ENCODE measurements at regions not wholly inside any gene's neighbourhood (a gene's known extent, or its start where the extent isn't known, plus 50 kb on each side); places are given as distances from the start of the nearest gene placed in this dataset.
"Not testable (repeated sequence)": the region's sequence is repeated elsewhere in the genome, so short reads cannot be mapped to it uniquely, and the experiment has no call there.

DNA sequence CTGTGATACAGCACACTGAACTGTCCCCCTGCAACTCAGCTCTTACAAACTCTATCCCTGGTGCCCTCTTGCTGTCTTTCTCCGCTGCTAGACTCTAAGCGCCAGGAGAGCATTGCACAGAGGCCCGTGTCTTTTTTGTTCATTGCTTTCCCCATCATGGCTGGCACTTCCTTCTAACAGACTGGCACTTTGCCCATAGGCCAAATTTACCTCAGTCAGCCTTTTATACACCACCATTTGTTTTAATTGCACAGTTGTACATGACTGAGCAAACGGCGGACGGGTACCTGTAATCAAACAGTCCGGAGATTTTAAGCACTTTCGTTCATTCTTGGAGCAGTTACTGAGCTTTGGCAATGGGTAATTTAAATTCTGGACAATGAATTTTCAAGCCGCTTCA lies 102.2 kb upstream of the CLINT1 start:
- Mint-ChIP-seq H3K4me1 (ENCODE audit: low read depth) (peaks cover 9% of the 10 kb centered on the region), H3K27me3 (no peaks in the 10 kb centered on the region), H3K4me3 (no peak overlapping the region), H3K27ac (no peak overlapping the region), H3K9me3 (no peaks in the 10 kb centered on the region), H3K36me3 (ENCODE audit: low read depth) (no peaks in the 10 kb centered on the region)
- intact Hi-C loops (cut with micrococcal nuclease): no loop called here

DNA sequence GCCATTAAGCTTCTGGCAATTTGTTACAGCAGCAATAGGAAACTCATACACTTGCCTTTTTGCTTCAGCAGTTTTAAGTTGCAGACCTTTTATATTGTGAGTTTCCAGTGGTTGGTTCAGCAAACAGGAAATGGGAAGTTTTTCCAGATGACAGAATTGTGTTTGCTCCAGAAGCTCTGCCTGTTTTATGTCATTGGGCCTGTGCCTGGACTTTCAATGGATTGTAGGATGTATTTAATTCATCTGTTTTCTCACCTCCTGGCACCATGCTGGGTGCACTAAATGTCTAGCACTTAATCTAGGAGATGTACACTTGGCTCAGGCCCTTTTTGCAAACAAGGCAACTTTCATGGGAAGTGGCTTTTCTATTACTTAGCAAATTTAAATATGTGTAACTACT lies 100.4 kb upstream of the CLINT1 start:
- Mint-ChIP-seq H3K9me3 (no peaks in the 10 kb centered on the region), H3K4me1 (ENCODE audit: low read depth) (peaks cover 9% of the 10 kb centered on the region), H3K27ac (no peak overlapping the region), H3K27me3 (peaks cover 2% of the 10 kb centered on the region), H3K36me3 (ENCODE audit: low read depth) (no peaks in the 10 kb centered on the region), H3K4me3 (no peak overlapping the region)
- intact Hi-C loops (cut with micrococcal nuclease): no loop called here

DNA sequence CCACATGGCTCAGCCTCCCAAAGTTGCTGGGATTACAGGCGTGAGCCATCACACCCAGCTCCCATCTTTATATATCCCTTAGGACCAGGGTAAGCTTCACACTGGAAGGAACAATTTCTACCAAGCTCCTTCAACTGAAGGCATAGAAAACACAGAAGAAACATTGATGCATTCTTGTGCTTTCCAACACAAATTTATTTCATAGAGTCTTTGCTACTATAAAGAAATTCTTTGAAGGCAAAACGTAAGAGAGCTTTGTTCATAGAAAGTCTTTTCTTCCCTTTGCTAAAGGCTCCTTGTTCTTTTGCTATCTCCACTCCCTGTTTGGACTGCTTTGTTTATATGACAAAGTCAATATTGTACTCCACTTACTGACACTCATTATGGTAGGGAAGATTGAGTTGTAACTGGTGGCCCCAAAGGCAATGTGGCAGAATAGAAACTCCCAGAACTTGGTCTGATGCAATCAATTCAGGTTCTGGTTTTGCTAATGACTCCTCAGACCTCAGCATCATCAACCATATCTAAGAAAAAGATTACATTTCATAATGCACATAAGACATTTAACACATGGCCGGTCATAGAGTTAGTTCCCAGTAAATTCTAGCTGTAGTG lies 97.4 kb upstream of the CLINT1 start:
- Mint-ChIP-seq H3K4me1 (ENCODE audit: low read depth) (peaks cover 9% of the 10 kb centered on the region), H3K27ac (no peak overlapping the region), H3K4me3 (no peak overlapping the region), H3K9me3 (no peaks in the 10 kb centered on the region), H3K36me3 (ENCODE audit: low read depth) (no peaks in the 10 kb centered on the region), H3K27me3 (peaks cover 2% of the 10 kb centered on the region)
- intact Hi-C loops (cut with micrococcal nuclease): no loop called here

DNA sequence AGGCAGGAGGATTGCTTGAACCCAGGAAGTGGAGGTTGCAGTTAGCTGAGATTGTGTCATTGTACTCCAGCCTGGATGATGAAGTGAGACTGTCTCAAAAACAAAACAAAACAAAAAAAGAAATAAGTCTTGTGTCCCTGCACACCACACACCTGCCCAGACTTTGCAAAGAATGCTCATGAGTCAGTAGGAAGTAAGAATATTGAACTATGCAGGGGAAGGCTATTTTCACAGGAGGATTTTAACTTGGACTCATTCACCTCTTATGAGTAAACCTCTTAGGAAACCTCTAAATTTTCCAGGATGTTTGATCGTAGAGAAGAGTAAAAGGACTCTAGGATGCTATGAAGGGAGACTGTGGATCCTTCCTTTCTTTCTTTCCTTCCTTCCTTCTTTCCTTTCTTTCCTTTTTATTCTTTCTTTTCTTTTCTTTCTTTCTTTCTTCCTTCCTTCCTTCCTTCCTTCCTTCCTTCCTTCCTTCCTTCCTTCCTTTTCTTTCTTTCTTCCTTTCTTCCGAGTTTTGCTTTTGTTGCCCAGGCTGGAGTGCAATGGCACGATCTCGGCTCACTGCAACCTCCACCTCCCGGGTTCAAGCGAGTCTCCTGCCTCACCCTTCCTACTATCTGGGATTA lies 96.7 kb upstream of the CLINT1 start:
- no peaks in the 10 kb centered on the region for H3K36me3 Mint-ChIP-seq (ENCODE audit: low read depth)
- peaks cover 2% of the 10 kb centered on the region for H3K27me3 Mint-ChIP-seq
- no peaks in the 10 kb centered on the region for H3K9me3 Mint-ChIP-seq
- intact Hi-C loops (cut with micrococcal nuclease): no loop called here
- H3K27ac Mint-ChIP-seq: no peak overlapping the region
- no peak overlapping the region for H3K4me3 Mint-ChIP-seq
- H3K4me1 Mint-ChIP-seq (ENCODE audit: low read depth): peaks cover 9% of the 10 kb centered on the region

DNA sequence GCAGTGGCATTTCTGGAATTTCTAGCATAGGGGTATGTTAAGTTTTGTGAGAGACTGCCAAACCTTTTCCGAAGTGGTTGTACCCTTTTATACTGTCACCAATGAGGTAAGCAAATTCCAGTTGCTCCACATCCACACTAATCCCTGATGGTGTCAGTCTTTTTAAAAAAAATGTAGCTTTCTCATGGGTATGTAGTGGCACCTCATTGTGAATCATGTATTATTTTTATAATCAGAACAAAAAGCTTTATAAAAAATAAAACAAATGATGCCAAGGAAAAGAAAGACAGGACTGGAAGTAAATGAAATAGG lies 93.4 kb upstream of the CLINT1 start:
- H3K9me3 Mint-ChIP-seq: no peaks in the 10 kb centered on the region
- intact Hi-C loops (cut with micrococcal nuclease): no loop called here
- no peaks in the 10 kb centered on the region for H3K36me3 Mint-ChIP-seq (ENCODE audit: low read depth)
- no peak overlapping the region for H3K27ac Mint-ChIP-seq
- peaks cover 17% of the 10 kb centered on the region for H3K4me1 Mint-ChIP-seq (ENCODE audit: low read depth)
- H3K4me3 Mint-ChIP-seq: no peak overlapping the region
- peaks cover 4% of the 10 kb centered on the region for H3K27me3 Mint-ChIP-seq

DNA sequence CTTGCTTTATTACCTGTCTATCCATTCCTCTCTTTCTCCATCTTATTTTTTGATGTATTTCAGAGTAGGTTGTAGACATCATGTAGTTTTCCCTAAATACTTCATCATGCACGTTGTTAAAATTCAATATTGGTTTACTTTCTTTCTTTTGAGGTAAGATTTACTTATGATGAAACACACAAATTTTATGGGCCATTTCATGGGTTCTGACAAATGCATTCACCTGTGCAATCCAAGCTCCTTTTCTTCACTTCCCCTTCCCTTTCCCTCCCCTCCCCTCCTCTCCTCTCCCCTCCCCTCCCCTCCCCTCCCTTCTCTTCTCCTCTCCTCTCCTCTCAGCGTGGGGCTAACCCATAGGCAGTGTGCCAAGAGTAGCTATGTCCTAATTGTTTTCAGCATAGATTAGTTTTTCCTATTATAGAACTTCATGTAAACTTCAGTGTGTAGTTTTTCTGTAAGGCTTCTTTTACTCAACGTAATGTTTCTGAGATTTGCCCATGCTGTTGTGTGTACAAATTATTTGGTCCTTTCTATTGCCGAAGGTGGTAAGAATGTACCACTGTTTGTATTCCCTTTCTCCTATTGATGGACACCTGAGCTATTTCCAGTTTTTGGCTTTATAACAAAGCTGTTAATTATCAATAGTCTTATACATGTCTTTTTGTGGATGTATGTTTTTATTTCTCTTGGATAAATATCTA lies 92.9 kb upstream of the CLINT1 start:
- Mint-ChIP-seq H3K27ac (no peak overlapping the region), H3K4me3 (no peak overlapping the region), H3K36me3 (ENCODE audit: low read depth) (no peaks in the 10 kb centered on the region), H3K4me1 (ENCODE audit: low read depth) (peaks cover 12% of the 10 kb centered on the region), H3K9me3 (no peaks in the 10 kb centered on the region), H3K27me3 (peaks cover 4% of the 10 kb centered on the region)
- intact Hi-C loops (cut with micrococcal nuclease): no loop called here

DNA sequence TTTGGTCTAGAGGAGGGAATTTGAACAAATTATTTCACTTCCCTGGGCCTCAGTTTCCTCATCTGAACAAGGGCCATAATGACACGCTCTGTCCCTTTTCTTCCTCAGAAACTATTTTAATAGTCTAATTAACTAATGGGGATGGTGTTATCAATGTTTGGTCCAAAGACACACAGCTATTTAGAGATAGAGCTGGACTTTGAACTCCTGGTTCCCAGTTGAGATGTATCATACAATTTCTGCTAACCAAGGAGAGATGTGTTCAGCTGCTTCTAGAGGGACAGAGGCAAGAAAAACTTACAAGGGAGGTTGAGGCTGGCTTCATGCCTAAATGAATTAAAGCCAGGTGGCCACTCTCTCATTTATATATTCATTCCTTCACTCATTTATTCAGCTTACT lies 90.6 kb upstream of the CLINT1 start:
- no peaks in the 10 kb centered on the region for H3K9me3 Mint-ChIP-seq
- intact Hi-C loops (cut with micrococcal nuclease): loop anchor here (2.0 kb wide), 1 partner anchor 95 kb away; no protein-coding TSS in a partner anchor

DNA sequence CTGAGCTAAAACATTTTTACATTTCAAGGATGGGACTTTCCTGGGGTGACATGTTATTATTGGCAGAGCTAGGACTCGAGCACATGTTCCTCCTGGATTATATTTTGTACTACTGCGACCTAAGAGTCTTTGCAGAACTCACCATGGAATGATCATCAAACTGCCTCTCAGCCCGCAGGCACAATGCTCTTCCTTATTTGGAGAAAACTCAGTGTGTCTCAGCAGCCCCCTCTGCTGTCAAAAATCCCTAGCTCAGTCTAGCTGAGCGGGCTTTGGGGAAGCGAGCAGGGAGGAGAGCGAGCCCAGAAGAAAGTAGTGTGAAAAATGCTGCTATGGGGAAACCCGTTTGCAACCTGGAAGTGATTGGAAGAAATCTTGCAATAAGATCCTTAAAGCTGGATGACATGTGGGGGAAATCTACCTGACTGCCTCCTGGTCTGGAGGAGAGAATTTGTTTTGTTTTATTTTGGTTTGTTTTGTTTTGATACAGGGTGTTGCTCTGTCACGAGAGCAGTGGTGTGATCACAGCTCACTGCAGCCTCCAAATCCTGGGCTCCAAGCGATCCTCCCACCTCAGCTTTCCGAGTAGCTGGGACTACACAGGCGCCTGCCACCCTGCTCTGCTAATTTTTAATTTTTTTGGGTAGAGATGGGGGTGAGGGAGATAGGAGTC lies 89.9 kb upstream of the CLINT1 start:
- Mint-ChIP-seq H3K4me3 (no peak overlapping the region), H3K27ac (no peak overlapping the region), H3K4me1 (ENCODE audit: low read depth) (peaks cover 7% of the 10 kb centered on the region), H3K36me3 (ENCODE audit: low read depth) (no peaks in the 10 kb centered on the region), H3K27me3 (peaks cover 2% of the 10 kb centered on the region), H3K9me3 (no peaks in the 10 kb centered on the region)
- intact Hi-C loops (cut with micrococcal nuclease): loop anchor here (1.0 to 2.0 kb wide), 2 partner anchors 94 to 133 kb away; no protein-coding TSS in a partner anchor

More for the DNA sequence above, 90.6 kb upstream of the CLINT1 start:
- Mint-ChIP-seq H3K27me3 (peaks cover 2% of the 10 kb centered on the region), H3K36me3 (ENCODE audit: low read depth) (no peaks in the 10 kb centered on the region), H3K27ac (no peak overlapping the region), H3K4me3 (no peak overlapping the region), H3K4me1 (ENCODE audit: low read depth) (peaks cover 7% of the 10 kb centered on the region)

DNA sequence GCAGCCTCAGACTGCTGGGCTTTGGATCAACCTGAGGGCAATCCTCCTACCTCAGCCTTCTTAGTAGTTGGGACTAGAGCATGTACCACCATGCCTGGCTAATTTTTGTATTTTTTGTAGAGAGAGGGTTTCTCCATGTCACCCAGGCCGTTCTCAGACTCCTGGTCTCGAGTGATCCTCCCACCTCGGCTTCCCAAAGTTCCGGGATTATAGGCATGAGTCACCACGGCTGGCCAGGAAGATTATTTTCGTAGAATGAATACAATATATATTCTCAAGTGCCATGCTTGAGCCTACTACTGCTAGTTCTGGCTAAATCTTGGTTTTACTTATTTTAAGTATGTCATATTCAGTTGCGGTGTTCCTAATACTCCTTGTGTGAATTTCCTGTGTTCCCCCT lies 88.2 kb upstream of the CLINT1 start:
- intact Hi-C loops (cut with micrococcal nuclease): no loop called here
- Mint-ChIP-seq H3K4me3 (no peak overlapping the region), H3K27ac (no peak overlapping the region)

DNA sequence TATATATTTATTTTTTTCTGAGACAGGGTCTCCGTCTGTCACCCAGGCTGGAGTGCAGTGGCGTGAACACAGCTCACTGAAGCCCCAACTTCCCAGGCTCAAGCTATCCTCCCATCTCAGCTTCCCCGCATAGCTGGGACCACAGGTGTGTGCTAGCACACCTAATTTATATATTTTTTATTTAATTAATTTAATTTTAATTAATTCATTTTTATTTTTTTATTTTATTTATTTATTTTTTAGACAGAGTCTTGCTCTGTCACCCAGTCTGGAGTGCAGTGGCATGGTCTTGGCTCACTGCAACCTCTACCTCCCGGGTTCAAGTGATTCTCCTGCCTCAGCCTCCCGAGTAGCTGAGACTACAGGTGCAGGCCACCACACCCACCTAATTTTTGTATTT lies 86.9 kb upstream of the CLINT1 start:
- intact Hi-C loops (cut with micrococcal nuclease); H3K4me3 Mint-ChIP-seq; H3K27me3 Mint-ChIP-seq; H3K4me1 Mint-ChIP-seq (ENCODE audit: low read depth); H3K27ac Mint-ChIP-seq; H3K9me3 Mint-ChIP-seq; H3K36me3 Mint-ChIP-seq (ENCODE audit: low read depth): not testable (repeated sequence)

More for the DNA sequence above, 88.2 kb upstream of the CLINT1 start:
- H3K9me3 Mint-ChIP-seq: no peaks in the 10 kb centered on the region
- peaks cover 7% of the 10 kb centered on the region for H3K4me1 Mint-ChIP-seq (ENCODE audit: low read depth)
- peaks cover 2% of the 10 kb centered on the region for H3K27me3 Mint-ChIP-seq
- H3K36me3 Mint-ChIP-seq (ENCODE audit: low read depth): no peaks in the 10 kb centered on the region

DNA sequence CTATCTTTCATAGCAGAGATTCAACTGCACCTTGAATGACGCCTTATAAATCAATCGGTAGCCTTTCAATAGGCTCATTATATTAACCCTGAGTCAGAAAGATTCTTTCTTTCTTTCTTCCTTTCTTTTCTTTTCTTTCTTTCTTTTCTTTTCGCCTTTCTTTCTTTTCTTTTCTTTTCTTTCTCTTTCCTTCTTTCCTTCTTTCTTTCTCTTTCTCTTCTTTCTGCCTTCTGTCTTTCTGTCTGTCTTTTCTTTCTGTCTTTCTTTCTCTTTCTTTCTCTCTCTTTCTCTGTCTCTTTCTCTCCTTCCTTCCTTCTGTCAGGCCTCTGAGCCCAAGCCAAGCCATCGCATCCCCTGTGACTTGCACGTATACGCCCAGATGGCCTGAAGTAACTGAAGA lies 86.0 kb upstream of the CLINT1 start:
- H3K27me3 Mint-ChIP-seq: peaks cover 2% of the 10 kb centered on the region
- intact Hi-C loops (cut with micrococcal nuclease): no loop called here
- H3K4me3 Mint-ChIP-seq: no peak overlapping the region
- H3K4me1 Mint-ChIP-seq (ENCODE audit: low read depth): peaks cover 7% of the 10 kb centered on the region
- H3K36me3 Mint-ChIP-seq (ENCODE audit: low read depth): no peaks in the 10 kb centered on the region
- H3K9me3 Mint-ChIP-seq: no peaks in the 10 kb centered on the region
- H3K27ac Mint-ChIP-seq: no peak overlapping the region

DNA sequence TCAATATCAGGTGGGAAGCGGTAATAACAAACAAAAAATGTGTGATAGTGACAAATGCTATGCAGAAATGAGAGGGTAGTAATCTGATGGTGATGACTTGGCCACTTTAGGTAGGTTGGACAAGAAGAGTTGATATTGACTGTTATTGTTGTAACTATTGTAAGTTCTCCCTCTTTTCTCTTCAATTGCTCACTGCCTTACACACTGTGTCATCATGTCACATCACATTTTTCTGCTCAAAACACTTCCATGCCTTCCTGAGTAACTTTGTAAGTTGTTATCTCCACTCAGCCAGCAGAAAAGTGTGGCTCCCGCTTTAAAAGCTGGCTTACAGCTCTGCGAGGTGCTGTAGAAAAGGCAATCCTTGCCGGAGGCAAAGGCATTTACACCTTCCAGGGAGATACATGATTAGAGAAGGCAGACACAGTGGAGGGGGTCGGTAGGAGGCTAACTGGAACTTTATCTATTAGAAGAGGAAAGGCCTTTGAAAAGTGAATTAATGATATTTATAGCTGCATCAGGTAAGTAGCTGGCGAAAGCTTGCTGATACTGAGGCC lies 85.2 kb upstream of the CLINT1 start:
- Mint-ChIP-seq H3K36me3 (ENCODE audit: low read depth) (no peaks in the 10 kb centered on the region), H3K27me3 (peaks cover 2% of the 10 kb centered on the region), H3K27ac (no peak overlapping the region), H3K4me3 (no peak overlapping the region), H3K4me1 (ENCODE audit: low read depth) (peaks cover 6% of the 10 kb centered on the region), H3K9me3 (no peaks in the 10 kb centered on the region)
- intact Hi-C loops (cut with micrococcal nuclease): no loop called here

DNA sequence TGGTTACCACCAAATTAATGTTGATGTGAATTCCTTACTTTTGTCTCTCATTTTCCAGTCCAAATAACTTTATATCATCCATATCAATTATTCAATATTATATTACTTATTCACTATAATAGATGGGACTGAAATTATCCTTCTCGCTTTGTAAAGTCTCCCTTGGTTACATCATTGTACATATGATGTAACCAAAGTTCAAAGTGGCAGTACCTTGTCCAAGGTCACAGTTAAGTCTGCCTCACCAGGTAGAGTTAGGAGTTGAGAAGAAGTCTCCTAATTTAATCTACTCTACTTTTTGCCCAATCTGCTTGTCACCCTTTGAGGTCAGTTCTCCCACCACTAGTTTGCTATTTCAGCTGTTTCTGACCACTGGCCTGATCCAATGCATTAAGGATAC lies 83.7 kb upstream of the CLINT1 start:
- Mint-ChIP-seq H3K4me3 (no peak overlapping the region), H3K9me3 (no peaks in the 10 kb centered on the region), H3K27ac (no peak overlapping the region), H3K27me3 (no peaks in the 10 kb centered on the region), H3K36me3 (ENCODE audit: low read depth) (no peaks in the 10 kb centered on the region), H3K4me1 (ENCODE audit: low read depth) (no peaks in the 10 kb centered on the region)
- intact Hi-C loops (cut with micrococcal nuclease): no loop called here

DNA sequence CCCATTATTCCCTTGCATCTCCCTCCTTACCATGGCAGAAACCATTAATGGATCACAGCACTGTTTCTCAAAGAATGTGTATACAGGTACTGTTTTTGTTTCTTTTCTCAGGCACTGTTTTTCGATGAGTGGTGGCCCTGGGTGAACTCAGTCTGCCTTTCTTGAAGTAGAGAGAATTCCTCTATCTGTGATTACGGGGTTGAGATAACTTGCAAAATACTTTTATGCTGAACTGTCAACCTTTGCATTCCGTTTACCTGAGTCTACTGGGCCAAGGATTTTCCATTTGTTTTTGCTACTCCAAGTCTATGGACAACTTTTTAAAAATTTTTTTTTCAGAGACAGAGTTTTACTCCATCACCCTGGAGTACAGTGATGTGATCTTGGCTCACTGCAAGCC lies 82.7 kb upstream of the CLINT1 start:
- H3K4me3 Mint-ChIP-seq: no peak overlapping the region
- no peak overlapping the region for H3K27ac Mint-ChIP-seq

More for the DNA sequence above, 82.7 kb upstream of the CLINT1 start:
- no peaks in the 10 kb centered on the region for H3K36me3 Mint-ChIP-seq (ENCODE audit: low read depth)
- intact Hi-C loops (cut with micrococcal nuclease): no loop called here
- no peaks in the 10 kb centered on the region for H3K9me3 Mint-ChIP-seq
- no peaks in the 10 kb centered on the region for H3K4me1 Mint-ChIP-seq (ENCODE audit: low read depth)
- no peaks in the 10 kb centered on the region for H3K27me3 Mint-ChIP-seq
